GM12878 (cell line): ENCODE measurements at regions not wholly inside any gene's neighbourhood (a gene's known extent, or its start where the extent isn't known, plus 50 kb on each side); places are given as distances from the start of the nearest gene placed in this dataset.

Experiments
- ATAC-seq: fragments of 200-7000 bp; cut with Tn5 transposase; 3 replicates; pipeline ENCODE4 v1.9.1; 2020; ENCODE audit warnings: mild to moderate bottlenecking, moderate library complexity
- BruUV-seq: library from RNA; stranded (reverse); fragments of 400-500 nt; replicated peaks from 2 replicates; lab custom pipeline; 2021; lab: Mats Ljungman, UMichigan
- CTCF ChIA-PET: fragments of 300-600 bp; sonication (Branson Sonifier 250); formaldehyde crosslinking; extraction: SDS; loops from one replicate; lab custom pipeline; 2021; ENCODE audit warnings: inconsistent platforms; lab: Yijun Ruan, JAX
- POLR2A ChIA-PET: fragments of 350-600 bp; formaldehyde crosslinking; extraction: SDS; loops from one replicate; lab custom pipeline; 2021; ENCODE audit warnings: inconsistent platforms; lab: Charles Lee
- RAD21 ChIA-PET: fragments of 300-600 bp; sonication (Branson Sonifier 250); formaldehyde crosslinking; loops from one replicate; lab custom pipeline; 2023; ENCODE audit warnings: antibody characterized with exemption; ENCODE audit not compliant: unreplicated experiment; lab: Charles Lee
- SMC1A ChIA-PET: fragments of 300-600 bp; sonication (Branson Sonifier 250); formaldehyde crosslinking; loops from one replicate; lab custom pipeline; 2023; ENCODE audit not compliant: unreplicated experiment, uncharacterized antibody; lab: Charles Lee
- DNase-seq: peaks from one replicate; pipeline ENCODE4 v3.0.0-alpha.2; 2011; ENCODE audit warnings: low read depth, low spot score
- FAIRE-seq: peaks from 3 replicates; lab custom pipeline; 2011; peaks lifted over from hg19 to GRCh38; lab: Jason Lieb, UNC
- H2AFZ ChIP-seq: 2 replicates; pipeline ENCODE4 v1.6.0; 2011; ENCODE audit warnings: low read depth, low read length, control low read depth; ENCODE audit not compliant: control insufficient read depth
- H3K27ac ChIP-seq: 2 replicates; pipeline ENCODE4 v1.5.1; 2011; ENCODE audit warnings: control low read depth; ENCODE audit not compliant: control insufficient read depth, insufficient read depth
- H3K27me3 ChIP-seq, 2 experiments: replicated peaks in 1 of 2; 2 replicates each; pipeline versions ENCODE4 v1.6.0 to v1.6.1; 2011; ENCODE audit warnings: low read length in 1 of 2; ENCODE audit not compliant: control insufficient read depth in 2 of 2, insufficient read depth in 2 of 2
- H3K36me3 ChIP-seq, 2 experiments: 2 replicates each; pipeline ENCODE4 v1.5.1; 2011; ENCODE audit warnings: low read length in 1 of 2; ENCODE audit not compliant: control insufficient read depth in 2 of 2, insufficient read depth in 2 of 2
- H3K4me1 ChIP-seq: 2 replicates; pipeline ENCODE4 v1.6.1; 2011; ENCODE audit warnings: mild to moderate bottlenecking, low read length, moderate library complexity, mixed read lengths; ENCODE audit not compliant: control insufficient read depth, insufficient read depth
- H3K4me2 ChIP-seq: 2 replicates; pipeline ENCODE4 v1.6.0; 2011; ENCODE audit warnings: control low read depth; ENCODE audit not compliant: control insufficient read depth, insufficient read depth
- H3K4me3 ChIP-seq: fragments of 200-600 bp; sonication (generic); 2 replicates; pipeline ENCODE4 v1.5.1; 2016
- H3K79me2 ChIP-seq: 2 replicates; pipeline ENCODE4 v1.6.0; 2011; ENCODE audit warnings: low read length; ENCODE audit not compliant: control insufficient read depth, insufficient read depth
- H3K9ac ChIP-seq: 2 replicates; pipeline ENCODE4 v1.8.0; 2011; ENCODE audit warnings: low read length, control low read depth, mixed read lengths; ENCODE audit not compliant: control insufficient read depth, insufficient read depth
- H3K9me3 ChIP-seq: replicated peaks from 3 replicates; pipeline ENCODE4 v1.5.1; 2011; ENCODE audit warnings: mild to moderate bottlenecking, low read length; ENCODE audit not compliant: control insufficient read depth, insufficient read depth
- H4K20me1 ChIP-seq: 2 replicates; pipeline ENCODE4 v1.6.0; 2011; ENCODE audit not compliant: control insufficient read depth, insufficient read depth
- ASH2L ChIP-seq: fragments of 300-600, 200-600 bp; sonication (generic); IDR thresholded peaks from 2 replicates; pipeline ENCODE4 v1.6.1; 2017; ENCODE audit warnings: low read depth, mild to moderate bottlenecking, borderline replicate concordance
- CHD4 ChIP-seq: fragments of 200-600 bp; sonication (generic); IDR thresholded peaks from 2 replicates; pipeline ENCODE4 v1.6.1; 2016; ENCODE audit warnings: mild to moderate bottlenecking
- GABPA ChIP-seq: IDR thresholded peaks from 2 replicates; pipeline ENCODE4 v1.6.1; 2014; ENCODE audit warnings: antibody characterized with exemption, low read depth, mild to moderate bottlenecking, inconsistent platforms
- IRF4 ChIP-seq: IDR thresholded peaks from 2 replicates; pipeline ENCODE4 v1.6.1; 2011; ENCODE audit warnings: low read depth, low read length
- RBBP5 ChIP-seq: fragments of 200-600 bp; sonication (generic); conservative IDR thresholded peaks from 2 replicates; pipeline ENCODE4 v1.6.1; 2016
- SPI1 ChIP-seq: IDR thresholded peaks from 2 replicates; pipeline ENCODE4 v1.6.1; 2011; ENCODE audit warnings: low read depth, mild to moderate bottlenecking, low read length, moderate library complexity, borderline replicate concordance; ENCODE audit not compliant: insufficient read depth
- TCF12 ChIP-seq: IDR thresholded peaks from 2 replicates; pipeline ENCODE4 v1.6.1; 2011; ENCODE audit warnings: low read depth, mild to moderate bottlenecking, low read length
- TCF3 ChIP-seq: IDR thresholded peaks from 2 replicates; pipeline ENCODE4 v1.6.1; 2012; ENCODE audit warnings: low read depth, mild to moderate bottlenecking, low read length, borderline replicate concordance; ENCODE audit not compliant: insufficient read depth
- ZNF274 ChIP-seq: IDR thresholded peaks from one replicate; pipeline ENCODE4 v1.8.0; 2011; ENCODE audit not compliant: insufficient read length, insufficient read depth
- WGBS: methylation state at CpG from one replicate; pipeline ENCODE4 v1.1.6; 2016; ENCODE audit warnings: low lambda C conversion rate; ENCODE audit not compliant: insufficient replicate concordance, insufficient coverage; ENCODE audit errors: missing lambda C conversion rate; 5-methylcytosine and 5-hydroxymethylcytosine counted together
- in situ Hi-C: fragments of 300-500 bp; cut with MboI; formaldehyde crosslinking; loops from 9 replicates; pipeline ENCODE4 v1.14.3; 2018; ENCODE audit warnings: mixed read lengths
- intact Hi-C: fragments of 100-400 bp; cut with micrococcal nuclease; formaldehyde crosslinking; loops from one replicate; pipeline ENCODE4 v1.14.2; 2022; ENCODE audit not compliant: unreplicated experiment
- TF ChIP-seq, protein P1 (sequence below): IDR thresholded peaks from 2 replicates; pipeline ENCODE4 v1.6.1; 2011; ENCODE audit warnings: low read depth, mild to moderate bottlenecking, low read length, moderate library complexity, borderline replicate concordance; ENCODE audit errors: extremely low read depth
- TF ChIP-seq, protein P2 (sequence below): IDR thresholded peaks from 2 replicates; pipeline ENCODE4 v1.6.1; 2012; ENCODE audit warnings: mild to moderate bottlenecking, low read depth, low read length
- TF ChIP-seq, protein P3 (sequence below): IDR thresholded peaks from 2 replicates; pipeline ENCODE4 v1.6.1; 2012; ENCODE audit warnings: low read depth, low read length, improper control_type of control experiment
- TF ChIP-seq, protein P4 (sequence below): fragments of 450-650 bp; IDR thresholded peaks from 2 replicates; pipeline ENCODE4 v1.6.1; 2016; ENCODE audit warnings: mild to moderate bottlenecking
- TF ChIP-seq, protein P5 (sequence below): fragments of 450-650 bp; IDR thresholded peaks from 2 replicates; pipeline ENCODE4 v1.6.1; 2016; ENCODE audit warnings: mild to moderate bottlenecking, moderate library complexity, borderline replicate concordance

DNA sequence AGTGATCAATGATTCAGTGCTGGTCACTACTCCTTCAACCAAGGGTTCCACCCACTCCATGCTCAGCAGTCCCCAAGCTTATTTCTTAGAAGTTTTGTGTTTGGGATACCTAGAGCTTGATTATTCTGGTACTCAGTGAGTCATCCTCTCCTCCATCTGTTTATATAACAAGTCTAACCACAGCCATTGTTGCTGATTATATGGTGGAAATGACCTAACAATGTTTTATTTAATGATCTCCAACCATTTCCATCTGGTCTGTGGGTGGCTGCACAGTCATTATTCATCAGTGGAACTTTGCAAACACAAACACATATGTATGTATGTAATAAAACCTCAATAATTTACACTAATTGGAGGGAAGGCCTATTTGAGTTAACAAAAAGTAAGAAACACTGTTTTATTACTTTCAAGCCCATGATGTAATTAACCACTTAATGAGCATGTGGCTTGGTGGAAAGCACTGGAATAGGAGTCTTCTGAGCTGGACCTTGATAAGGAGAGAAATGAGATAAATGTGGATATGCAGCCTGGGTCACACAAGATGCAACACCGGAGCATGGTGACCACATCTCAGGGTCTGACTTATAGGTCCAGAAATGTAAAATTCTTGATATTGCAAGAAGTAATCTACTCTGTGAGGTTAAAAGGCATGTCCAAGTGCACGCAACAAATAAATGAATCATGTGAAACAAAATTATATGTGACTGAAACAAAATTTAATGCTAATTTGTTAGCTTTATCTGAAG lies 99.0 kb upstream of the WLS start:
- Histone ChIP-seq H3K79me2 (no peaks in the 10 kb centered on the region), H3K27me3 (no peaks in the 10 kb centered on the region; a peak in 1 of 4 replicates), H3K4me2 (no peak overlapping the region), H3K27ac (no peak overlapping the region), H2AFZ (no peak overlapping the region), H3K4me1 (no peaks in the 10 kb centered on the region), H3K9me3 (no peaks in the 10 kb centered on the region), H3K4me3 (no peak overlapping the region), H3K36me3 (no peaks in the 10 kb centered on the region), H4K20me1 (no peaks in the 10 kb centered on the region), H3K9ac (no peak overlapping the region)
- in situ Hi-C loops: no loop called here
- intact Hi-C loops: no loop called here
- no TSS peak for BruUV-seq
- SMC1A ChIA-PET: interaction anchor here (1.0 to 1.6 kb wide), 2 partner anchors 11 to 212 kb away, joined by 3 read pairs; no protein-coding TSS in a partner anchor
- ATAC-seq (no peak), DNase-seq (no peak), FAIRE-seq (no peak)
- 42% methylated on average over 2 of the region's 2 CpGs for WGBS
- TF ChIP-seq, protein P1, sequence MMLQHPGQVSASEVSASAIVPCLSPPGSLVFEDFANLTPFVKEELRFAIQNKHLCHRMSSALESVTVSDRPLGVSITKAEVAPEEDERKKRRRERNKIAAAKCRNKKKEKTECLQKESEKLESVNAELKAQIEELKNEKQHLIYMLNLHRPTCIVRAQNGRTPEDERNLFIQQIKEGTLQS: no peak
- no peak for TF ChIP-seq TCF12
- no peak for TF ChIP-seq TCF3
- TF ChIP-seq GABPA: no peak
- no peak for TF ChIP-seq ASH2L
- TF ChIP-seq CHD4: no peak
- TF ChIP-seq SPI1: no peak
- no peak for TF ChIP-seq RBBP5
- no peak for TF ChIP-seq IRF4
- TF ChIP-seq, protein P2, sequence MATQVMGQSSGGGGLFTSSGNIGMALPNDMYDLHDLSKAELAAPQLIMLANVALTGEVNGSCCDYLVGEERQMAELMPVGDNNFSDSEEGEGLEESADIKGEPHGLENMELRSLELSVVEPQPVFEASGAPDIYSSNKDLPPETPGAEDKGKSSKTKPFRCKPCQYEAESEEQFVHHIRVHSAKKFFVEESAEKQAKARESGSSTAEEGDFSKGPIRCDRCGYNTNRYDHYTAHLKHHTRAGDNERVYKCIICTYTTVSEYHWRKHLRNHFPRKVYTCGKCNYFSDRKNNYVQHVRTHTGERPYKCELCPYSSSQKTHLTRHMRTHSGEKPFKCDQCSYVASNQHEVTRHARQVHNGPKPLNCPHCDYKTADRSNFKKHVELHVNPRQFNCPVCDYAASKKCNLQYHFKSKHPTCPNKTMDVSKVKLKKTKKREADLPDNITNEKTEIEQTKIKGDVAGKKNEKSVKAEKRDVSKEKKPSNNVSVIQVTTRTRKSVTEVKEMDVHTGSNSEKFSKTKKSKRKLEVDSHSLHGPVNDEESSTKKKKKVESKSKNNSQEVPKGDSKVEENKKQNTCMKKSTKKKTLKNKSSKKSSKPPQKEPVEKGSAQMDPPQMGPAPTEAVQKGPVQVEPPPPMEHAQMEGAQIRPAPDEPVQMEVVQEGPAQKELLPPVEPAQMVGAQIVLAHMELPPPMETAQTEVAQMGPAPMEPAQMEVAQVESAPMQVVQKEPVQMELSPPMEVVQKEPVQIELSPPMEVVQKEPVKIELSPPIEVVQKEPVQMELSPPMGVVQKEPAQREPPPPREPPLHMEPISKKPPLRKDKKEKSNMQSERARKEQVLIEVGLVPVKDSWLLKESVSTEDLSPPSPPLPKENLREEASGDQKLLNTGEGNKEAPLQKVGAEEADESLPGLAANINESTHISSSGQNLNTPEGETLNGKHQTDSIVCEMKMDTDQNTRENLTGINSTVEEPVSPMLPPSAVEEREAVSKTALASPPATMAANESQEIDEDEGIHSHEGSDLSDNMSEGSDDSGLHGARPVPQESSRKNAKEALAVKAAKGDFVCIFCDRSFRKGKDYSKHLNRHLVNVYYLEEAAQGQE: no peak
- TF ChIP-seq, protein P3, sequence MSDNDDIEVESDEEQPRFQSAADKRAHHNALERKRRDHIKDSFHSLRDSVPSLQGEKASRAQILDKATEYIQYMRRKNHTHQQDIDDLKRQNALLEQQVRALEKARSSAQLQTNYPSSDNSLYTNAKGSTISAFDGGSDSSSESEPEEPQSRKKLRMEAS: no peak
- TF ChIP-seq ZNF274: no peak
- TF ChIP-seq, protein P4, sequence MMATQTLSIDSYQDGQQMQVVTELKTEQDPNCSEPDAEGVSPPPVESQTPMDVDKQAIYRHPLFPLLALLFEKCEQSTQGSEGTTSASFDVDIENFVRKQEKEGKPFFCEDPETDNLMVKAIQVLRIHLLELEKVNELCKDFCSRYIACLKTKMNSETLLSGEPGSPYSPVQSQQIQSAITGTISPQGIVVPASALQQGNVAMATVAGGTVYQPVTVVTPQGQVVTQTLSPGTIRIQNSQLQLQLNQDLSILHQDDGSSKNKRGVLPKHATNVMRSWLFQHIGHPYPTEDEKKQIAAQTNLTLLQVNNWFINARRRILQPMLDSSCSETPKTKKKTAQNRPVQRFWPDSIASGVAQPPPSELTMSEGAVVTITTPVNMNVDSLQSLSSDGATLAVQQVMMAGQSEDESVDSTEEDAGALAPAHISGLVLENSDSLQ: no peak
- TF ChIP-seq, protein P5, sequence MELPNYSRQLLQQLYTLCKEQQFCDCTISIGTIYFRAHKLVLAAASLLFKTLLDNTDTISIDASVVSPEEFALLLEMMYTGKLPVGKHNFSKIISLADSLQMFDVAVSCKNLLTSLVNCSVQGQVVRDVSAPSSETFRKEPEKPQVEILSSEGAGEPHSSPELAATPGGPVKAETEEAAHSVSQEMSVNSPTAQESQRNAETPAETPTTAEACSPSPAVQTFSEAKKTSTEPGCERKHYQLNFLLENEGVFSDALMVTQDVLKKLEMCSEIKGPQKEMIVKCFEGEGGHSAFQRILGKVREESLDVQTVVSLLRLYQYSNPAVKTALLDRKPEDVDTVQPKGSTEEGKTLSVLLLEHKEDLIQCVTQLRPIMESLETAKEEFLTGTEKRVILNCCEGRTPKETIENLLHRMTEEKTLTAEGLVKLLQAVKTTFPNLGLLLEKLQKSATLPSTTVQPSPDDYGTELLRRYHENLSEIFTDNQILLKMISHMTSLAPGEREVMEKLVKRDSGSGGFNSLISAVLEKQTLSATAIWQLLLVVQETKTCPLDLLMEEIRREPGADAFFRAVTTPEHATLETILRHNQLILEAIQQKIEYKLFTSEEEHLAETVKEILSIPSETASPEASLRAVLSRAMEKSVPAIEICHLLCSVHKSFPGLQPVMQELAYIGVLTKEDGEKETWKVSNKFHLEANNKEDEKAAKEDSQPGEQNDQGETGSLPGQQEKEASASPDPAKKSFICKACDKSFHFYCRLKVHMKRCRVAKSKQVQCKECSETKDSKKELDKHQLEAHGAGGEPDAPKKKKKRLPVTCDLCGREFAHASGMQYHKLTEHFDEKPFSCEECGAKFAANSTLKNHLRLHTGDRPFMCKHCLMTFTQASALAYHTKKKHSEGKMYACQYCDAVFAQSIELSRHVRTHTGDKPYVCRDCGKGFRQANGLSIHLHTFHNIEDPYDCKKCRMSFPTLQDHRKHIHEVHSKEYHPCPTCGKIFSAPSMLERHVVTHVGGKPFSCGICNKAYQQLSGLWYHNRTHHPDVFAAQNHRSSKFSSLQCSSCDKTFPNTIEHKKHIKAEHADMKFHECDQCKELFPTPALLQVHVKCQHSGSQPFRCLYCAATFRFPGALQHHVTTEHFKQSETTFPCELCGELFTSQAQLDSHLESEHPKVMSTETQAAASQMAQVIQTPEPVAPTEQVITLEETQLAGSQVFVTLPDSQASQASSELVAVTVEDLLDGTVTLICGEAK: no peak
- CTCF ChIA-PET: interaction anchor here (1.1 to 1.7 kb wide), 3 partner anchors 10 to 227 kb away, joined by 3 to 5 read pairs (median 4); no protein-coding TSS in a partner anchor
- POLR2A ChIA-PET: no interaction called here
- RAD21 ChIA-PET: interaction anchor here (1.0 kb wide), 1 partner anchor 211 kb away, joined by 3 read pairs; no protein-coding TSS in a partner anchor
